Ishikawa (cell line): ENCODE measurements at regions not wholly inside any gene's neighbourhood (a gene's known extent, or its start where the extent isn't known, plus 50 kb on each side); places are given as distances from the start of the nearest gene placed in this dataset.

ENCODE experiments used
- CEBPB ChIP-seq: IDR thresholded peaks from 2 replicates; pipeline ENCODE4 v1.6.1; 2012
- CREB1 ChIP-seq: IDR thresholded peaks from 2 replicates; pipeline ENCODE4 v1.6.1; 2012; ENCODE audit warnings: low read depth
- EGR1 ChIP-seq: IDR thresholded peaks from 2 replicates; pipeline ENCODE4 v1.6.1; 2012
- EP300 ChIP-seq: IDR thresholded peaks from 2 replicates; pipeline ENCODE4 v1.6.1; 2012; ENCODE audit warnings: borderline replicate concordance
- FOXM1 ChIP-seq: IDR thresholded peaks from 2 replicates; pipeline ENCODE4 v1.6.1; 2012; ENCODE audit warnings: low read depth, borderline replicate concordance
- MAX ChIP-seq: IDR thresholded peaks from 2 replicates; pipeline ENCODE4 v1.6.1; 2012
- NFIC ChIP-seq: IDR thresholded peaks from 2 replicates; pipeline ENCODE4 v1.6.1; 2012
- RAD21 ChIP-seq: IDR thresholded peaks from 2 replicates; pipeline ENCODE4 v1.6.1; 2012; ENCODE audit warnings: low read depth
- REST ChIP-seq: IDR thresholded peaks from 2 replicates; pipeline ENCODE4 v1.6.1; 2012; ENCODE audit warnings: low read depth, mild to moderate bottlenecking
- TAF1 ChIP-seq: IDR thresholded peaks from 2 replicates; pipeline ENCODE4 v1.6.1; 2012; ENCODE audit warnings: low read depth, mild to moderate bottlenecking
- TCF12 ChIP-seq: IDR thresholded peaks from 2 replicates; pipeline ENCODE4 v1.6.1; 2012; ENCODE audit warnings: low read depth
- TEAD4 ChIP-seq: IDR thresholded peaks from 2 replicates; pipeline ENCODE4 v1.6.1; 2012
- USF1 ChIP-seq: IDR thresholded peaks from 2 replicates; pipeline ENCODE4 v1.6.1; 2012
- YY1 ChIP-seq: IDR thresholded peaks from 2 replicates; pipeline ENCODE4 v1.6.1; 2012; ENCODE audit warnings: low read depth
- ZBTB7A ChIP-seq: IDR thresholded peaks from 2 replicates; pipeline ENCODE4 v1.6.1; 2012; ENCODE audit warnings: low read depth

GRCh38 chr1:116819081-116819480 lies 64.9 kb downstream of the CD2 start:
- TF ChIP-seq CREB1, result no peak
- no peak for TF ChIP-seq EP300
- TF ChIP-seq RAD21, result no peak

- TF ChIP-seq MAX (no peak; the same call in 1 of the 2 replicates), NFIC (peak; percentile 88), USF1 (no peak), TCF12 (peak; percentile 71), REST (no peak), YY1 (no peak), EGR1 (no peak), FOXM1 (no peak), CREB1 (no peak), EP300 (peak; percentile 68; the same call in 1 of the 2 replicates), CEBPB (no peak), TEAD4 (peak; percentile 79), TAF1 (no peak), RAD21 (peak; percentile 5; the same call in 1 of the 2 replicates), ZBTB7A (no peak)
These were observed 66.1 kb downstream of the CD2 start for GRCh38 chr1:116820369-116820768.

- TF ChIP-seq CEBPB (no peak), EP300 (no peak), REST (no peak), EGR1 (no peak), TAF1 (no peak), ZBTB7A (no peak), MAX (no peak), YY1 (no peak), NFIC (no peak), TCF12 (no peak), FOXM1 (no peak), TEAD4 (no peak), USF1 (no peak)
These were observed 67.5 kb downstream of the CD2 start for GRCh38 chr1:116821763-116822162.

GRCh38 chr1:116824631-116825206 lies 70.5 kb downstream of the CD2 start:
- TF ChIP-seq TAF1, result no peak

GRCh38 chr1:116825207-116825719 lies 71.0 kb downstream of the CD2 start:
- TF ChIP-seq EGR1, result no peak
- no peak for TF ChIP-seq CREB1
- TF ChIP-seq REST, result no peak
- TF ChIP-seq USF1, result no peak
- no peak for TF ChIP-seq MAX
- no peak for TF ChIP-seq TAF1
- TF ChIP-seq TEAD4, result no peak
- TF ChIP-seq NFIC, result no peak
- TF ChIP-seq TCF12, result no peak
- no peak for TF ChIP-seq YY1
- TF ChIP-seq CEBPB, result no peak
- no peak for TF ChIP-seq RAD21
- no peak for TF ChIP-seq EP300
- TF ChIP-seq ZBTB7A, result no peak
